NCI-H1436 treated with DMSO at 0.1 percent for 48 hours (cell line): ENCODE measurements at regions not wholly inside any gene's neighbourhood (a gene's known extent, or its start where the extent isn't known, plus 50 kb on each side); places are given as distances from the start of the nearest gene placed in this dataset.
"Not testable (repeated sequence)": the region's sequence is repeated elsewhere in the genome, so short reads cannot be mapped to it uniquely, and the experiment has no call there.

Experiments
- DNase-seq: peaks from one replicate; lab custom pipeline; 2025; lab: John Stamatoyannopoulos, UW

- DNase-seq: no peak
Measured at GRCh38 chr16:79897104-79897452, 296.5 kb upstream of the MAF start.

GRCh38 chr16:79895917-79896203 is 295.3 kb upstream of the MAF start:
- no peak for DNase-seq

GRCh38 chr16:79895053-79895916 is 294.7 kb upstream of the MAF start:
- DNase-seq: no peak

- no peak for DNase-seq
Measured at GRCh38 chr16:79893445-79893844, 292.9 kb upstream of the MAF start.

- DNase-seq: no peak
Measured at GRCh38 chr16:79892278-79892677, 291.7 kb upstream of the MAF start.

- no peak for DNase-seq
Measured at GRCh38 chr16:79891458-79891857, 290.9 kb upstream of the MAF start.

GRCh38 chr16:79887541-79888540 is 287.3 kb upstream of the MAF start:
- no peak for DNase-seq

GRCh38 chr16:79885320-79885719 is 284.8 kb upstream of the MAF start:
- no peak for DNase-seq

GRCh38 chr16:79883494-79883893 is 283.0 kb upstream of the MAF start:
- no peak for DNase-seq

GRCh38 chr16:79882340-79883005 is 281.9 kb upstream of the MAF start:
- DNase-seq: no peak

- DNase-seq: not testable (repeated sequence)
Measured at GRCh38 chr16:79881107-79881506, 280.6 kb upstream of the MAF start.

GRCh38 chr16:79876332-79876730 is 275.8 kb upstream of the MAF start:
- DNase-seq: no peak

GRCh38 chr16:79874391-79874790 is 273.9 kb upstream of the MAF start:
- no peak for DNase-seq

- DNase-seq: no peak
Measured at GRCh38 chr16:79873825-79874224, 273.3 kb upstream of the MAF start.

GRCh38 chr16:79871906-79872305 is 271.4 kb upstream of the MAF start:
- DNase-seq: no peak

- DNase-seq: no peak
Measured at GRCh38 chr16:79870016-79870886, 269.7 kb upstream of the MAF start.

- DNase-seq: no peak
Measured at GRCh38 chr16:79869304-79870015, 268.9 kb upstream of the MAF start.

GRCh38 chr16:79868841-79869240 is 268.3 kb upstream of the MAF start:
- DNase-seq: no peak

GRCh38 chr16:79867425-79867997 is 267.0 kb upstream of the MAF start:
- no peak for DNase-seq

- DNase-seq: no peak
Measured at GRCh38 chr16:79865918-79866317, 265.4 kb upstream of the MAF start.
